ENCODE measurements at regions not wholly inside any gene's neighbourhood (a gene's known extent, or its start where the extent isn't known, plus 50 kb on each side); places are given as distances from the start of the nearest gene placed in this dataset.
A peak's percentile ranks its signal among the peaks of the same experiment; 100 is the strongest.

- no peak for TF ChIP-seq CTCF (IDR thresholded peaks at IDR 0.05)
- H3K4me1 ChIP-seq, result peaks cover 0 to 23% (median 7%) of the 10 kb centered on the region in 4 donors
- intact Hi-C loops (cut with DNase I; ENCODE audit: low total_unique reads), result loop anchor here (10.0 kb wide), 1 partner anchor 174 kb away; no protein-coding TSS in a partner anchor
- no peaks in the 10 kb centered on the region for H3K27me3 ChIP-seq
- H3K4me3 ChIP-seq, result no peak overlapping the region
- H3K27ac ChIP-seq, result peak overlapping the region in 1 of 2 donors; percentile 64
- H3K36me3 ChIP-seq, result no peaks in the 10 kb centered on the region
- DNase-seq, result no peak
- no peaks in the 10 kb centered on the region for H3K9me3 ChIP-seq
Measured at GRCh38 chr3:30341079-30341478, 265.3 kb upstream of the TGFBR2 start.

GRCh38 chr3:30341851-30342250, 264.6 kb upstream of the TGFBR2 start:
- no peak for DNase-seq
- no peak for TF ChIP-seq CTCF (IDR thresholded peaks at IDR 0.05)
- Histone ChIP-seq H3K4me3 (no peak overlapping the region), H3K4me1 (peaks cover 0 to 23% (median 7%) of the 10 kb centered on the region in 4 donors), H3K27ac (peak overlapping the region; percentile 64 to 66), H3K27me3 (no peaks in the 10 kb centered on the region), H3K9me3 (no peaks in the 10 kb centered on the region), H3K36me3 (no peaks in the 10 kb centered on the region)
- intact Hi-C loops (cut with DNase I; ENCODE audit: low total_unique reads), result loop anchor here (10.0 kb wide), 1 partner anchor 173 kb away; no protein-coding TSS in a partner anchor

GRCh38 chr3:30342318-30343060, 263.9 kb upstream of the TGFBR2 start:
- H3K27ac ChIP-seq, result peak overlapping the region; percentile 64 to 66
- intact Hi-C loops (cut with DNase I; ENCODE audit: low total_unique reads), result loop anchor here (10.0 kb wide), 1 partner anchor 172 kb away; no protein-coding TSS in a partner anchor
- DNase-seq, result peak; percentile 64 to 81
- H3K9me3 ChIP-seq, result no peaks in the 10 kb centered on the region
- peaks cover 0 to 27% (median 7%) of the 10 kb centered on the region in 4 donors for H3K4me1 ChIP-seq
- no peak for TF ChIP-seq CTCF (IDR thresholded peaks at IDR 0.05)
- H3K36me3 ChIP-seq, result no peaks in the 10 kb centered on the region
- no peaks in the 10 kb centered on the region for H3K27me3 ChIP-seq
- H3K4me3 ChIP-seq, result no peak overlapping the region

- Histone ChIP-seq H3K27me3 (no peaks in the 10 kb centered on the region), H3K4me3 (no peak overlapping the region), H3K4me1 (peaks cover 0 to 31% (median 7%) of the 10 kb centered on the region in 4 donors), H3K27ac (peak overlapping the region; percentile 64 to 66), H3K36me3 (no peaks in the 10 kb centered on the region), H3K9me3 (no peaks in the 10 kb centered on the region)
- DNase-seq, result no peak
- TF ChIP-seq CTCF (IDR thresholded peaks at IDR 0.05), result no peak
- intact Hi-C loops (cut with DNase I; ENCODE audit: low total_unique reads), result loop anchor here (10.0 kb wide), 1 partner anchor 172 kb away; no protein-coding TSS in a partner anchor
Measured at GRCh38 chr3:30343067-30343831, 263.2 kb upstream of the TGFBR2 start.

- no peak for TF ChIP-seq CTCF (IDR thresholded peaks at IDR 0.05)
- peaks cover 0 to 31% (median 7%) of the 10 kb centered on the region in 4 donors for H3K4me1 ChIP-seq
- no peak overlapping the region for H3K27ac ChIP-seq
- H3K9me3 ChIP-seq, result no peaks in the 10 kb centered on the region
- no peak overlapping the region for H3K4me3 ChIP-seq
- no peaks in the 10 kb centered on the region for H3K27me3 ChIP-seq
- no peak for DNase-seq
- intact Hi-C loops (cut with DNase I; ENCODE audit: low total_unique reads), result loop anchor here (10.0 kb wide), 1 partner anchor 171 kb away; no protein-coding TSS in a partner anchor
- no peaks in the 10 kb centered on the region for H3K36me3 ChIP-seq
Measured at GRCh38 chr3:30343861-30344260, 262.5 kb upstream of the TGFBR2 start.

Measured in tibial artery (tissue), 4 donors.